SK-N-SH (cell line): ENCODE measurements at regions not wholly inside any gene's neighbourhood (a gene's known extent, or its start where the extent isn't known, plus 50 kb on each side); places are given as distances from the start of the nearest gene placed in this dataset.

ENCODE experiments used
- CTCF ChIA-PET: fragments of 300-600, 350-600 bp; formaldehyde crosslinking; extraction: SDS; loops from one replicate; lab custom pipeline; 2021; lab: Yijun Ruan, JAX
- POLR2A ChIA-PET: fragments of 350-600 bp; sonication (Branson Sonifier 250); formaldehyde crosslinking; extraction: SDS; loops from one replicate; lab custom pipeline; 2020; ENCODE audit warnings: antibody characterized with exemption, inconsistent platforms; lab: Yijun Ruan, JAX
- DNase-seq: peaks from one replicate; pipeline ENCODE4 v3.0.0; 2012
- H2AFZ ChIP-seq: fragments of 200-600 bp; sonication (generic); 2 replicates; pipeline ENCODE4 v1.8.1; 2016; ENCODE audit warnings: antibody characterized with exemption, mild to moderate bottlenecking, low read depth
- H3F3A ChIP-seq: fragments of 200-600 bp; sonication (generic); replicated peaks from 2 replicates; pipeline ENCODE3; 2016; ENCODE audit warnings: antibody characterized with exemption, mild to moderate bottlenecking; ENCODE audit not compliant: insufficient read depth
- H3K27ac ChIP-seq, 2 experiments: fragments of 200-500 bp in 1 of 2; fragments of 200-600 bp in 1 of 2; sonication (Bioruptor generic) in 1 of 2; sonication (generic), shearing (Covaris generic) in 1 of 2; 2 replicates each; pipeline versions ENCODE4 v1.5.1 to v1.6.1; 2014 to 2016; ENCODE audit warnings: low read depth in 2 of 2, inconsistent platforms in 1 of 2, low read length in 1 of 2, mild to moderate bottlenecking in 1 of 2, mixed read lengths in 1 of 2
- H3K27me3 ChIP-seq: fragments of 200-600 bp; sonication (generic), shearing (Covaris generic); 2 replicates; pipeline ENCODE4 v1.6.1; 2016; ENCODE audit warnings: mixed run types; ENCODE audit not compliant: insufficient read depth
- H3K36me3 ChIP-seq, 2 experiments: fragments of 200-500 bp in 1 of 2; fragments of 200-600 bp in 1 of 2; sonication (Bioruptor generic) in 1 of 2; sonication (generic) in 1 of 2; replicated peaks in 1 of 2; 2 replicates each; pipeline versions ENCODE3 to v1.5.1; 2014 to 2016; ENCODE audit warnings: low read length in 1 of 2, mild to moderate bottlenecking in 1 of 2; ENCODE audit not compliant: insufficient read depth in 2 of 2, control insufficient read depth in 1 of 2
- H3K4me1 ChIP-seq, 2 experiments: fragments of 200-500 bp in 1 of 2; fragments of 200-600 bp in 1 of 2; sonication (Bioruptor generic) in 1 of 2; sonication (generic), shearing (Covaris generic) in 1 of 2; 2 replicates each; pipeline versions ENCODE4 v1.5.1 to v1.6.1; 2014 to 2016; ENCODE audit warnings: low read depth in 1 of 2, low read length in 1 of 2, mixed run types in 1 of 2; ENCODE audit not compliant: insufficient read depth in 2 of 2, control insufficient read depth in 1 of 2
- H3K4me2 ChIP-seq: fragments of 200-600 bp; sonication (generic), shearing (Covaris generic); 2 replicates; pipeline ENCODE4 v1.6.1; 2017; ENCODE audit warnings: mixed run types
- H3K4me3 ChIP-seq, 2 experiments: fragments of 200-500 bp in 1 of 2; fragments of 200-600 bp in 1 of 2; sonication (Bioruptor generic) in 1 of 2; sonication (generic), shearing (Covaris generic) in 1 of 2; 2 replicates each; pipeline versions ENCODE4 v1.5.1 to v1.8.1; 2014 to 2016; ENCODE audit warnings: low read depth in 2 of 2, inconsistent platforms in 1 of 2, low read length in 1 of 2, mild to moderate bottlenecking in 1 of 2, mixed read lengths in 1 of 2, moderate library complexity in 1 of 2
- H3K79me2 ChIP-seq: fragments of 200-600 bp; sonication (generic); 2 replicates; pipeline ENCODE4 v1.8.1; 2017; ENCODE audit warnings: mild to moderate bottlenecking; ENCODE audit not compliant: insufficient read depth
- H3K9ac ChIP-seq: fragments of 200-600 bp; sonication (generic); 2 replicates; pipeline ENCODE4 v1.6.1; 2017; ENCODE audit warnings: mixed run types
- H3K9me2 ChIP-seq: fragments of 200-600 bp; sonication (generic); 2 replicates; pipeline ENCODE4 v1.6.1; 2017; ENCODE audit warnings: mixed run types
- H3K9me3 ChIP-seq: fragments of 200-600 bp; sonication (generic); 2 replicates; pipeline ENCODE4 v1.6.1; 2017; ENCODE audit warnings: mixed run types, mild to moderate bottlenecking, moderate library complexity
- H4K20me1 ChIP-seq: fragments of 200-600 bp; sonication (generic); 2 replicates; pipeline ENCODE4 v1.6.1; 2017; ENCODE audit warnings: mild to moderate bottlenecking, mixed run types; ENCODE audit not compliant: insufficient read depth
- ELF1 ChIP-seq: IDR thresholded peaks from 2 replicates; pipeline ENCODE4 v1.4.0; 2012
- EP300 ChIP-seq, 2 experiments: IDR thresholded peaks; 2 replicates each; pipeline versions ENCODE4 v1.4.0 to v1.6.1; 2012; ENCODE audit warnings: borderline replicate concordance in 1 of 2, low read depth in 1 of 2, low read length in 1 of 2
- EZH2phosphoT487 ChIP-seq: fragments of 200-600 bp; sonication (generic); IDR thresholded peaks from 2 replicates; pipeline ENCODE4 v1.6.1; 2017; ENCODE audit warnings: low read depth, mixed run types, mild to moderate bottlenecking, antibody characterized with exemption, moderate library complexity, borderline replicate concordance
- FOSL2 ChIP-seq: IDR thresholded peaks from 2 replicates; pipeline ENCODE4 v1.4.0; 2012; ENCODE audit warnings: low read depth, mild to moderate bottlenecking, moderate library complexity, borderline replicate concordance
- FOXM1 ChIP-seq: IDR thresholded peaks from 2 replicates; pipeline ENCODE4 v1.4.0; 2012; ENCODE audit warnings: low read depth, mild to moderate bottlenecking
- MEF2A ChIP-seq: IDR thresholded peaks from 2 replicates; pipeline ENCODE4 v1.4.0; 2012; ENCODE audit warnings: low read depth, borderline replicate concordance
- NFIC ChIP-seq: IDR thresholded peaks from 2 replicates; pipeline ENCODE4 v1.4.0; 2012; ENCODE audit warnings: borderline replicate concordance
- RAD21 ChIP-seq: IDR thresholded peaks from 2 replicates; pipeline ENCODE4 v1.6.1; 2012; ENCODE audit warnings: mild to moderate bottlenecking, low read length
- RCOR1 ChIP-seq: fragments of 150-350 bp; IDR thresholded peaks from 2 replicates; pipeline ENCODE4 v1.6.1; 2017; ENCODE audit warnings: antibody characterized with exemption, low read length
- TAF1 ChIP-seq: IDR thresholded peaks from 2 replicates; pipeline ENCODE4 v1.6.1; 2012; ENCODE audit warnings: low read depth, mild to moderate bottlenecking, low read length, moderate library complexity, borderline replicate concordance
- TCF12 ChIP-seq: IDR thresholded peaks from 2 replicates; pipeline ENCODE4 v1.4.0; 2012
- whole genome bisulfite sequencing: methylation state at CpG from one replicate; pipeline ENCODE4 v1.1.6; 2017; ENCODE audit warnings: low lambda C conversion rate; 5-methylcytosine and 5-hydroxymethylcytosine counted together
- TF ChIP-seq, protein P1 (sequence below): IDR thresholded peaks from 2 replicates; pipeline ENCODE4 v1.4.0; 2012; ENCODE audit warnings: low read depth
- TF ChIP-seq, protein P2 (sequence below): IDR thresholded peaks from 2 replicates; pipeline ENCODE4 v1.4.0; 2012; ENCODE audit warnings: low read depth, borderline replicate concordance
- TF ChIP-seq, protein P3 (sequence below): fragments of 150-350 bp; IDR thresholded peaks from 2 replicates; pipeline ENCODE4 v1.6.1; 2017; ENCODE audit warnings: antibody characterized with exemption, low read length, low read depth, borderline replicate concordance
- TF ChIP-seq, protein P4 (sequence below): fragments of 150-350 bp; IDR thresholded peaks from 2 replicates; pipeline ENCODE4 v1.6.1; 2016; ENCODE audit warnings: mild to moderate bottlenecking, low read depth, low read length

DNA sequence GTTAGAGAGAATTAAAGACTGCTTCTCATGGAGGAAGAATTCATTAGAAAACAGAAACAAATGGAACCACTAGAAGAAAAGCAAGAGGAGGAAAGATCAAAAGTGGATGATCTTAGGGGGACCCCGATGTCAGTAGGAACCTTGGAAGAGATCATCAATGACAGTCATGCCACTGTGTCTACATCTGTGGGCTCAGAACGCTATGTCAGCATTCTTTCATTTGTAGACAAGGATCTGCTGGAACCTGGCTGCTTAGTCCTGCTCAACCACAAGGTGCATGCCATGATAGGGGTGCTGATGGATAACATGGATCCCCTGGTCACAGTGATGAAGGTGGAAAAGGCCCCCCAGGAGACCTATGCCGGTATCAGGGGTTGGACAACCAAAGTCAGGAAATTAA lies 154.4 kb upstream of the CHRM2 start:
- TF ChIP-seq EZH2phosphoT487 (no peak), FOXM1 (no peak), ELF1 (no peak), TCF12 (no peak), NFIC (no peak), RAD21 (no peak), MEF2A (no peak), FOSL2 (no peak), RCOR1 (no peak), EP300 (IDR thresholded peaks at IDR 0.05; ENCODE audit: borderline replicate concordance in 1 of 2, low read depth in 1 of 2, low read length in 1 of 2) (no peak)
- TF ChIP-seq, protein P1, sequence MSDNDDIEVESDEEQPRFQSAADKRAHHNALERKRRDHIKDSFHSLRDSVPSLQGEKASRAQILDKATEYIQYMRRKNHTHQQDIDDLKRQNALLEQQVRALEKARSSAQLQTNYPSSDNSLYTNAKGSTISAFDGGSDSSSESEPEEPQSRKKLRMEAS = no peak
- TF ChIP-seq, protein P2, sequence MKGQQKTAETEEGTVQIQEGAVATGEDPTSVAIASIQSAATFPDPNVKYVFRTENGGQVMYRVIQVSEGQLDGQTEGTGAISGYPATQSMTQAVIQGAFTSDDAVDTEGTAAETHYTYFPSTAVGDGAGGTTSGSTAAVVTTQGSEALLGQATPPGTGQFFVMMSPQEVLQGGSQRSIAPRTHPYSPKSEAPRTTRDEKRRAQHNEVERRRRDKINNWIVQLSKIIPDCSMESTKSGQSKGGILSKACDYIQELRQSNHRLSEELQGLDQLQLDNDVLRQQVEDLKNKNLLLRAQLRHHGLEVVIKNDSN = no peak
- TF ChIP-seq, protein P3, sequence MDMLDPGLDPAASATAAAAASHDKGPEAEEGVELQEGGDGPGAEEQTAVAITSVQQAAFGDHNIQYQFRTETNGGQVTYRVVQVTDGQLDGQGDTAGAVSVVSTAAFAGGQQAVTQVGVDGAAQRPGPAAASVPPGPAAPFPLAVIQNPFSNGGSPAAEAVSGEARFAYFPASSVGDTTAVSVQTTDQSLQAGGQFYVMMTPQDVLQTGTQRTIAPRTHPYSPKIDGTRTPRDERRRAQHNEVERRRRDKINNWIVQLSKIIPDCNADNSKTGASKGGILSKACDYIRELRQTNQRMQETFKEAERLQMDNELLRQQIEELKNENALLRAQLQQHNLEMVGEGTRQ = no peak
- TF ChIP-seq, protein P4, sequence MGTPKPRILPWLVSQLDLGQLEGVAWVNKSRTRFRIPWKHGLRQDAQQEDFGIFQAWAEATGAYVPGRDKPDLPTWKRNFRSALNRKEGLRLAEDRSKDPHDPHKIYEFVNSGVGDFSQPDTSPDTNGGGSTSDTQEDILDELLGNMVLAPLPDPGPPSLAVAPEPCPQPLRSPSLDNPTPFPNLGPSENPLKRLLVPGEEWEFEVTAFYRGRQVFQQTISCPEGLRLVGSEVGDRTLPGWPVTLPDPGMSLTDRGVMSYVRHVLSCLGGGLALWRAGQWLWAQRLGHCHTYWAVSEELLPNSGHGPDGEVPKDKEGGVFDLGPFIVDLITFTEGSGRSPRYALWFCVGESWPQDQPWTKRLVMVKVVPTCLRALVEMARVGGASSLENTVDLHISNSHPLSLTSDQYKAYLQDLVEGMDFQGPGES = no peak
- Histone ChIP-seq H4K20me1 (no peaks in the 10 kb centered on the region), H3K27me3 (no peaks in the 10 kb centered on the region), H3K4me2 (no peak overlapping the region), H2AFZ (no peak overlapping the region), H3K9ac (no peak overlapping the region), H3F3A (no peaks in the 10 kb centered on the region), H3K9me3 (no peaks in the 10 kb centered on the region), H3K4me3 (no peak overlapping the region), H3K9me2 (no peaks in the 10 kb centered on the region), H3K79me2 (no peaks in the 10 kb centered on the region), H3K4me1 (peaks cover 0 to 28% of the 10 kb centered on the region in 2 experiments; a peak in 2 of 4 replicates), H3K36me3 (no peaks in the 10 kb centered on the region), H3K27ac (no peak overlapping the region)
- 9% methylated on average over 3 of the region's 3 CpGs for WGBS
- POLR2A ChIA-PET = no interaction called here
- CTCF ChIA-PET = no interaction called here
- DNase-seq = no peak

DNA sequence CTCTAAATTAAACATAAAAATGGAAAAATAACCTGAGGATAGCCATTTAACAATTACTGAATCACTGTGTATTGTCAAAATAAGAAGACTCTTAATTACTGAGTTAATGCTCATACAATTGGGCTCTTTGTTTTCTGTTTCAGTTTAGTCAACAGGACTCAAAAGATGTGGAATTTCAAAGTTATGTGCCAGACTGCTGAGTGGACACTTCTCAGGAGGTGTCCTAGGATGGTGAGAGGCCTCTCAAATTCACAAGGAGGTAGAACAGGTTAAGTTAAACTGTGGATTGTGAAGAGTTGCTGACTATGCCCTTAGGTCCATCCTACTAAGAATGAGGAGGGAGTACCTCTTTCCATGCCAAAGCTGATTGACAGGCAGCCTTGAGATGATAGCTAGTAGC lies 157.7 kb upstream of the CHRM2 start:
- CTCF ChIA-PET = interaction anchor here (0.5 to 2.6 kb wide), 4 partner anchors 11 to 1001 kb away, joined by 3 to 9 read pairs (median 4); no protein-coding TSS in a partner anchor
- POLR2A ChIA-PET = interaction anchor here (1.2 to 1.5 kb wide), 2 partner anchors 13 to 164 kb away, joined by 3 to 4 read pairs; no protein-coding TSS in a partner anchor
- no peaks in the 10 kb centered on the region for H3K79me2 ChIP-seq

More for the DNA sequence above, 157.7 kb upstream of the CHRM2 start:
- Histone ChIP-seq H3K27ac (no peak overlapping the region; a peak in 1 of 4 replicates), H3K9me3 (no peaks in the 10 kb centered on the region), H3K9ac (no peak overlapping the region), H4K20me1 (no peaks in the 10 kb centered on the region), H3K9me2 (no peaks in the 10 kb centered on the region; the same call in 1 of the 2 replicates), H3K36me3 (no peaks in the 10 kb centered on the region), H3K4me2 (no peak overlapping the region), H2AFZ (no peak overlapping the region), H3K4me1 (peaks cover 0 to 18% of the 10 kb centered on the region in 2 experiments; a peak in 2 of 4 replicates), H3K27me3 (no peaks in the 10 kb centered on the region), H3K4me3 (no peak overlapping the region), H3F3A (no peaks in the 10 kb centered on the region)
- no peak for DNase-seq
- TF ChIP-seq TAF1 = no peak
